ENCODE measurements at regions not wholly inside any gene's neighbourhood (a gene's known extent, or its start where the extent isn't known, plus 50 kb on each side); places are given as distances from the start of the nearest gene placed in this dataset.

- TF ChIP-seq POLR2A (IDR thresholded peaks at IDR 0.05; ENCODE audit: low read depth, low read length): no peak
- TF ChIP-seq PAX5 (IDR thresholded peaks at IDR 0.05; ENCODE audit: insufficient read depth, low read length, severe bottlenecking): no peak
- no peak for TF ChIP-seq TAF1 (IDR thresholded peaks at IDR 0.05; ENCODE audit: low read depth, low read length)
Observed at GRCh38 chr10:128469515-128469914, 343.3 kb upstream of the MKI67 start.

Measured in GM12891 (cell line).